Fibroblast of upper back skin (primary cell): ENCODE measurements at regions not wholly inside any gene's neighbourhood (a gene's known extent, or its start where the extent isn't known, plus 50 kb on each side); places are given as distances from the start of the nearest gene placed in this dataset.
"Not testable (repeated sequence)": the region's sequence is repeated elsewhere in the genome, so short reads cannot be mapped to it uniquely, and the experiment has no call there.

Source experiments
- DNase-seq: peaks from one replicate; pipeline ENCODE4 v3.0.0-alpha.2; 2013

DNA sequence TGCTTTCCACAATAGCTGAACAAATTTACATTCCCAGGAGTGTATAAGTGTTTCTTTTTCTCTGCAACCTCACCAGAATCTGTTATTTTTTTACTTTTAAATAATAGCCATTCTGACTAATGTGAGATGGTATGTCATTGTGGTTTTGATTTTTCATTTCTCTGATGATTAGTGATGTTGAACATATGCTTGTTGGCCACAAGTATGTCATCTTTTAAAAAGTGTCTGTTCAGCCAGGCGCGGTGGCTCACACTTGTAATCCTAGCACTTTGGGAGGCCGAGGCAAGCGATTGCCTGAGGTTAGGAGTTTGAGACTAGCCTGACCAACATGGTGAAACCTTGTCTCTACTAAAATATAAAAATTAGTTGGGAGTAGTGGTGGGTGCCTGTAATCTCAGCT is 619.3 kb downstream of the SI start:
- DNase-seq: peak; percentile 76

DNA sequence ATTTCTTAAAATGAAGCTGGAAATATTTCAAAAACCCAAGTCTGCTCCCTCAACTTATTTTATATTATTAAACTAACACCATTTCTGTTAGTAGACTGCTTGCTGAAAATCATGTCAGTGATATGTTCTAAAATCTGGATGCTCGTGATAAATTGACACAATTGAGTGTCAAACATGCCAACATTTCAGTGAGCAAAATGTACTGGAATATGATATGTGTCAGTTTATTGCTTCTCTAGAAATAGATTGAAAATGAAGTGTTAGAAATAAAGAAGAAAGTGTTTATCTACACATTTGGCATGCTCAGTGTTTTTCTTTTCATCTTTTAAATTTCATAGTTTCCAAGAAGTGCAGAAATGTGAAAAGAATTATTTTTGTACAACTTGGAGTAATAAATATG is 624.6 kb downstream of the SI start:
- no peak for DNase-seq

DNA sequence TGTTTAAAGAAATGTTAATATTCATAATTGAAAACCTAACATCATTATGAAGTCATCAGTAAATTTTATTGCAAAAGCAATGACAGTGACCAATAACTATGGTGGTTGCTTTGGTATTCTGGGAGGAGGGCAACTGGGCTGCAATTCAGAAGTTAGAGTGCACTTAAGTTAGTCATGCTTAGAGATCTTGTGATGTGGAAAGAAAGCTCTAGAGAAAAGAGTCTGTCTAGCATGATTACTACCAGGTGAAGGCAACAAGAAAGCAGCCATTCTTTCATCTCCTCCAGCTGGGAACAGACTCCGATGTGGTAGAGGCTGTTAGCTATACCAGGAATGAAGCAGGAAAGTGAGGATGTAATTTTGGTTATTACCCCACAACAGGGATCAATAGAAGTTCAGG is 625.6 kb downstream of the SI start:
- DNase-seq: peak; percentile 68

DNA sequence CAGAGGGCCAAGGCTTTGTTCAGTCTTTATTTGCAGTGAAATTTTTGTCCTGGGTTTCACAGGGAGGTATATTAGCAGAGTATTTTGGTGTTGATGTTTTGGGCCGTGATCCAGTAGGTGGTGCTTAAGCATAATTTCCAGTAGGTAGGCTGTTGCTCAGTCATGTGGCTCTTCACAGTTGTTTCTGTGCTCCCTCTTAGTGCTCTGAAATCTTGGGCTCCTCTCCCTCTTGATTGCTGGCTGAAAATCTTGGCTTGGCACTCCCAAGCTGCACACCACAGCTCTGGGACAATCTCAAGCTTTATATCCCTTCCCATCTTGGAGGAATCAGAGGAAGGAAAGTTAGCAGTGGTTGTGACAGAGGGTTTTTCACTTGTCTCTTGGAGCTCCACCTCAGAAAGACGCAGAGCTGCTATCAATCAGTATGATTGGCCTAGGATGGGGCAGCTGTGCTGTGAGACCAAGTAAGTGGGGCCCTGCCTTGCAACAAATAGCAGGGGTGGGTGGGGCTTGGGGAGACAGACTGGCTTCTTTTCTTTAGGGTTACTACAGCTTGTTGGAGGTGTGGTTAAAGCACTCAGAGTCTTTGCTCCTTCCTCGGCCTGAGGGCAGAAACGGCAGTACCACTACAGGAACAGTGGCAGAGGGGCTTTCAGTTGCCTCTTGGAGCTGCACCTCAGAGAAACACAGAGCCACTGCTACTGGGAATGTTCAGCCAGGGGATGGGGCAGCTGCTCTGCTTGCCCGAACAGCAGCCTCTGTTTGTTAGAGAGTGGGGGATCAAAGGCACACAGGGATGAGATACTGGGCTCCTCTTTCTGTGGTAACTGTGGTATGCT is 627.0 kb downstream of the SI start:
- DNase-seq: peak; percentile 11

DNA sequence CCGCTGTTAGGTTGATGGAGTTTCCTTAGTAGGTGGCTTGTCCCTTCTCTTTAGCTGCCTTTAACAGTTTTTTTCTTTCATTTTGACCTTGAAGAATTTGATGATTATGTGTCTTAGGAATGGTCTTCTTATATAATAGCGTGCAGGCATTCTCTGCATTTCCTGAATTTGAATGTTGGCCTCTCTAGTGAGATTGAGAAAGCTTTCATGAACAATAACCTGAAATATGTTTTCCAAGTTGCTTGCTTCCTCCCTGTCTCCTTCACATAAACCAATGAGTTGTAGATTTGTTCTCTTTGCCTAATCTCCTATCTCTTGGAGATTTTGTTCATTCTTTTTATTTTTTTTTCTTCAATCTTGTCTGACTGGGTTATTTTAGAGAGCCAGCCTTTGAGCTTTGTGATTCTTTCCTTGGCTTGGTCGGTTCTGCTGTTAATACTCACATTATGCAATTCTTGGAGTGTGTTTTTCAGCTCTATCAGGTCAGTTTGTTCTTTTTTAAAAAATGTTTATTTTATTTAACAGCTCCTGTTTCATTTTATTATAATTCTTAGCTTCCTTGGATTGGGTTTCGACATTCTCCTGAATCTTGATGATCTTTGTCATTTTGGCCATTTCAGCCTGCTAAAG is 627.9 kb downstream of the SI start:
- DNase-seq: peak; percentile 55

DNA sequence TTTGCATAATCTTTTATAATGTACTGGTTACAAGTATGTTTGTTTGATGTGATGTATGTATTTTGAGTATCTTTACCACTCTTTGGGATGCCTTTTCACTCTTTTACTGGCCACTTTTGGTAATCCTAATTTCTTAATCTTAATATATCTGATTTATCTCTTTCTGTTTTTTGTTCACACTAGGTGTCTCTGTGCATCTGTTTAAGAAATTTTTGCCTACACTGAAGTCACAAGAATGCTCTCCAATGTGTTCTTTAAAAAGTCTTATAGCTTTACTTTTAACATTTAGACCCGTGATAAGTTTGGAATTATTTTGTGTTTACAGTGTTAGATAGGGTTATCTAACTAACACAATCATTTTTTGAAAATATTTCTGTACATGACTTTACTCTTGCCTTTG is 659.1 kb downstream of the SI start:
- DNase-seq: no peak

DNA sequence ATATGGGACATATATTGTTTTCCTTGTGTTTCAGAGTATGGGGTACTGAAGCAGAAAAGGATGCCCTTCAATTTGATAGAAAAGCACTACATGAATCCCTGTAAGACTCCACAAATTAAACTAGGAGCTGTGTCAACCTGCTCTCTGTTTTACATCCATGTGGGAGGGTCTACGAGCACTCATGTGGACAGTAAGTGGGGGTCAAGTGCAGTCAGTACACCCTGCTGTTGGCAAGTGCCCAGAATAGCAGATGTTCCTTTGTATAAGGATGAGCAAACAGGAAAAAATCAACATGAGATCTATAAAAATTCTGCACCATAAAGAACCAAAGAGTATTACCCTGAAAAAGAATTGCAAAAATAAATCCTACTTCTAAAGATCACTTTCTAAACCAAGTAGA is 659.9 kb downstream of the SI start:
- peak; percentile 10 for DNase-seq

DNA sequence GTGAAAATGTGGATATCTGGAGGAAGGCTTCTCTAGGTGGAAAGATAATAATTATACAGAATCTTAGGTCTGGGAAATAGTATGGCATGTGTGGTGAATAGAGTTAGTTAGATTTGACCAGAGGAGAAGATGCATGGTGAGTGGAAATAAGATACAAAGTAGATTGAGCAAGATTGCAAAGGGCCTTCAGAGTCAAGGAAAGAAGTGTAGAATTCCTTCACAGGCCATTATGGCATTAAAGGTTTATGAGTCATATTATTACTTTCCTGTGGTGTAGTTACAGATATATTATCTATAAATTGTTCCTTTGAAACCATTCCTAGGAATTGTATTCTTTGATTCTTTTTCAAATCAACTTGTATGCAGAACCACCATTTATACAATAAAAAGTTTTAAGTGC is 660.3 kb downstream of the SI start:
- DNase-seq: peak; percentile 15

DNA sequence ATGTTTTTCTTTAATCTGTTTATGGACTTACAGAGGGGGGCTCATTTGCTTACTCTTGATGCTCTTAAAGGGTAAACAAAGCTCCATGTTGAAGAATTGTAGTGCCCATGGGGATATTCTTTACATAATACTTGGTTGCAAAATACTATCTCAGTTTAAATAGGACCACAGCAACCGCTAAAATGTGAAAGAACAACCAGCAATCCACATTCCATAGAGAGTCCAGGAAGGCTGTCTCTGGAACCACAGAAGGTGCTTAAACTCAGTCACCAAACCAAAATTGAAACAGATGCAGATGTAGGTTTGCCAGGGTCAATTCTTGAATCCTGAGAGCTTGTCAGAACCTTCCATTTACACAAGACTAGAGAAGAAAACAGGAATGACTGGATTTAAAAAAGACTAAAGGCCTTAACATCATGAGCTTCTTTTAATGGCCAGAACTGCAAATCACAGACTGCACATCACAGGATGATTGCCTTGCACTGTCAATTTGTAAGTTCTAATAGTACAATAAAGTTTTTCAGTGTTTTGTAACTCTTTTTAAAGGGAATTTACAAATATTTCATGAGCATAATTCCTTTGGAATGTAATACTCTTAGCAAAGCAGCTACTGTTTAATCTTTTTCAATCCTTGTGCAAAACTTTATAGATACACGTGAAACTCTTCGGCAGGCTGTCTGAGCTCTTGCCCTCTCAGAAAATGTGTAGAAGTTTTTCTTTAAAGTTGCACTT is 661.6 kb downstream of the SI start:
- peak; percentile 39 for DNase-seq

DNA sequence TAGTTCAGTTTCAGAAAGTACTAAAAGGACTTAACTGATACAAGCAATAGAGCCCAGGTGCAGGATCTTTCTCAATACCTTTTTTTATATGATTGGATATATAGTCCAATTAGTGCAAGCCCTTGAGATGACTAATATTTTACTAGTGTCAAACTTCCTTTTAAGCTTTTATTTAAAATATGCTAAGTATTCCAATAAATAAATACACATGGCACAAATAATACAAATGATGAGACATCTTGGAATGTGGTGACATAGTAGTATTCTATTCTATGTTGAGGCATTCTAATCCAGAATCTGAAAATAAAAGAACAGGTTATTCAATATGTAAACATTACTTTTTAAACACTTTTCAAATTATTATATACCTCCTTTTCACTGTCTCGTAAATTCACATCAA is 670.0 kb downstream of the SI start:
- no peak for DNase-seq

DNA sequence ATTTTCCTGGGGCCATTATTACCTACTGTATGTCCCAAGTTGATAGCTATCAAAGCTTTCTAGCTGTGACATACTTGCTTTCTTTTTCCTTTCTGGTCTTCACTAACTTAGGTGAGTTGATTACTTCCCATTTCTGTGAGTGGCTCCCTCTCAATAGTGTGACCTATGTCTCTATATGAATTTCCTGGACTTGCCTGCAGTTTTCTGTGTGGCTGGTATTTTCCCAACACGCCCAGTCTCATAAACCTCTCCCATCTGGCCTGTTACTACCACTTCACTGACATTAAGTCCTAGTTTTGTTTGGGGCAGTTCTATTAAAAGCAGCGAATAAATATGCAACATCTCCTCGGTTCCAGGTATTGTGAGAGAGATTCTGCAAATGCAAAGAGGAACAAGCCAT is 671.2 kb downstream of the SI start:
- DNase-seq: no peak

DNA sequence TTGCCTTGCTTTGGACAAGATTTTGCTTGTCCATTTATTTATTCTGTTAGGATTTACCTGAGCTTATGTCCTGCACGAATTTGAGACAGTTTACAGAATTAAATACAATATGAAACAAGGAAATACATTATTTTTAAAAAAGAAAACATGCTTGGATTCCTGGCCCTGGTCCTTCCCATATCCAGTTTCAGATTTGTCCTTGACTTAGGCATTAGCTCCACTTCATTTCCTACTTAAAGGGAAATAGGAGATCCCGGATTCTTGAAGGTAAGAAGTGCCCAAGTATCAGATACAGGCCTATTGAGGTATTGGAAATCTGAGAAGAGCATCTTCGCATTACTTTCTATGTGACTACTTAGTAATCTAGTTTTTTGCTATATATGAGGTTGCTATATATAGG is 672.0 kb downstream of the SI start:
- DNase-seq: no peak

DNA sequence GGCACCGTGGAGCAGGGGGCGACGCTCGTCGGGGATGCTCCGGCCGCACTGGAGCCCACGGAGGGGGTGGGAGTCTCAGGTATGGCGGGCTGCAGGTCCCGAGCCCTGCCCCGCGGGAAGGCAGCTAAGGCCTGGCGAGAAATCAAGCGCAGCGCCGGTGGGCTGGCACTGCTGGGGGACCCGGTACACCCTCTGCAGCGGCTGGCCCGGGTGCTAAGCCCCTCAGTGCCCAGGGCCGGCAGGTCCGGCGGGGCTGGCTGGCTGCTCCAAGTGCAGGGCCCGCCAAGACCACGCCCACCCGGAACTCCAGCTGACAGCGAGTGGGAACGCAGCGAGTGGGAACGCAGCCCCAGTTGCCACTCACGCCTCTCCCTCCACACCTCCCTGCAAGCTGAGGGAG is 676.4 kb downstream of the SI start:
- no peak for DNase-seq

DNA sequence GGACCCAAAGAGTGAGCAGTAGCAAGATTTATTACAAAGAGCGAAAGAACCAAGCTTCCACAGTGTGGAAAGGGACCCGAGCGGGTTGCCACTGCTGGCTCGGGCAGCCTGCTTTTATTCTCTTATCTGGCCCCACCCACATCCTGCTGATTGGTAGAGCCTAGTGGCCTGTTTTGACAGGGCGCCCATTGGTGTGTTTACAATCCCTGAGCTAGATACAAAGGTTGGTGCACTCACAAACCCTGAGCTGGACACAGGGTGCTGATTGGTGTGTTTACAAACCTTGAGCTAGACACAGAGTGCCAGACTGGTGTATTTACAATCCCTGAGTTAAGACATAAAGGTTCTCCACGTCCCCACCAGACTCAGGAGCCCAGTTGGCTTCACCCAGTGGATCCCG is 676.9 kb downstream of the SI start:
- DNase-seq: not testable (repeated sequence)

DNA sequence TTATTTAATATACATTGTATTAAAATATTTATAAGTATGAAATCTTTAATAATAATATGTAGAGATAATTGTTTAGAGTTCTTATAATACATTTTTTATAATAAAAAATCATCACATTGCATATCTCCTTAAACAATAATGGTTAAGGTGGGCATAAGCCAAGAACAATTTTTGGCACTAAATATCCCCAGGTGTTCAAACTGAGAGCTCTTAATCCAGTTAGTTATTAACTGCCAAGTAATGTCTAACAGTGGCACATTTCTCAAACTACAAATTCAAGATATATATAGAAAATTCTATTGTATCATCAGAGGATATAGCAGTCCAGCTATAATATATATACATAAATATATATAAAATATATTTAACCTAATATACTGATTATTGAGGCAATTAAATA is 680.8 kb downstream of the SI start:
- no peak for DNase-seq

DNA sequence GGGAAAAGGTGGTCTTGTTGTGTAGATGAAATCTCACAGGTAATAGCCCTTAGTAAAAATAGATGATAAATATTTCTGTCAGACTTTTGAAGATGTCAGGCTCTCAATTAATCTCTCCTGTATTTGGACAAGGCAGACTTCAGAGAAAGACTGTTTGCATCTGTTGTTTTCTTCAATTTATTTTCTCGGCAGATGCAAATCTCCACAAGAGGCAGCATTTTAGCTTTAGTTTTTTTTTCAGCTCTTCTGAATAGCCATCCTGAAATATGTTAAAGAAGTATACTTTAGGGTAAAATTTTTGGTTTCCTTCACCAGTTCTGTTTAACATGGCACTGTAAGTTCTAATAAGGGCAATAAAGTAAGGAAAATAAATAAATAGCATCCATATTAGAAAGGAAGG is 685.1 kb downstream of the SI start:
- DNase-seq: no peak

DNA sequence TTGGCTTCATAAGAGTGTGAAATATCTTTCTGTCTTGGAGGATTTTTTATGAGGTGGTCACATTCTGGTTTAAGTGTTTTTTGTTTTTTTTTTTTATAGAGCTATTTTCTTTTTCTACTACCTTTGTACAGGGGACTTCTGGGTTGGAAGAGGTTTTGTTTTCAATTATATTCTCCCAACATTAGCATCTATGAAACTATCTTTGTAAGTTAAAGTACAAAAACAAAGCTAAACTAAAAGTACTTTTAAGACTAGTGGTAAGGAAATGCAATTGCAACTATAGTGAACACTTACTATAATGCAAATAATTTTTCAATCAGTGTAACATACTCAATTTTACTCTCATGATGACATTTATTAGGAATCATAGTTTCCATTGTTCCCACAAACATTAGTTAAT is 688.2 kb downstream of the SI start:
- no peak for DNase-seq

DNA sequence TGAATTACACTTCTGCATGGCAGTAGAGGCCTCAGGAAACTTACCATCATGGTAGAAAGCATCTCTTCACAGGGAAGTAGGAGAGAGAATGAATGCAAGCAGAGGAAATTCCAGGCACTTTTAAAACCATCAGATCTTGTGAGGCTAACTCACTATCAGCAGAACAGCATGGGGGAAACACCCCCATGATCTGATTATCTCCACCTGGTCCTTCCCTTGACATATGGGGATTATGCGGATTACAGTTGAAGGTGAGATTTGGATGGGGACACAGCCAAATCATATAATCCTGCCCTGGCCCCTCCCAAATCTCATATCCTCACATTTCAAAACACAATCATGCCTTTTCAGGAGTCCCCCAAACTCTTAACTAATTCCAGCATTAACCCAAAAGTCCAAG is 691.1 kb downstream of the SI start:
- no peak for DNase-seq

DNA sequence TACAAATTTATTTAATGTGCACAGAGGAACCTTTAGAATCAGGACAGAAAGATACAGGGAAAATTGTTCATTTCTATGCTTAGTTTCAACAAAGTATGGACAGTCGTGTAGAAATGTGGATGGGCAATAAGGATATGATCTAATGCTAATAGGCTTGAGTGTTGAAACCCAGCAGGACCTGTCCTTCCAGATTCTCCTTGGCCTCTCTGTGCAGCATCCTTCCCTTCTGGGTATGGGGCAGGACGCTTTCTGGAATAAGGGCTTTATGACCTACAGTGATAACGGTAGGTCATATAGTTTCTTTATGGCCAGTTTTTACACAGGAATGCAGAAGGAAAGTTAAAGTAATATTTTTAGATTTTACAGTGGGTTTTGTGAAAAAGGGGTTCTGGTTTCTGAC is 698.1 kb downstream of the SI start:
- DNase-seq: no peak

DNA sequence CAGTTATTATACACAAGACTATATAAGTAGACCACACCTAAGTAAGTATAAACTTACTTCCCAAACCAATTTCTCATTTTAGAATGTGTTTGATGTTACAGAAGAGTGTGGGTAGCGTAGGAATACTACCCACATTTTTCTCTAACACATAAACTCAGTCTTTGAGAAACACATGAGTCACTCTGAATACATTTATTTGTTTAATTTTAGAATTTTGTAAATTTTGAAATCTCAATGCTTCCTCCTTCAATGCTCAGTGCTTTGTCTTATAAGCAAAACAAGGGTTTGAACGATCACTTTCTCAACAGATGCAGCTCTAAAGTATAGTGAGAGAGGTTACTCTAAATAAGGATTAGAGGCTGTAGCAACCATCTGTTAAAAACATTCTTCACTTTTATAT is 700.8 kb downstream of the SI start:
- no peak for DNase-seq

DNA sequence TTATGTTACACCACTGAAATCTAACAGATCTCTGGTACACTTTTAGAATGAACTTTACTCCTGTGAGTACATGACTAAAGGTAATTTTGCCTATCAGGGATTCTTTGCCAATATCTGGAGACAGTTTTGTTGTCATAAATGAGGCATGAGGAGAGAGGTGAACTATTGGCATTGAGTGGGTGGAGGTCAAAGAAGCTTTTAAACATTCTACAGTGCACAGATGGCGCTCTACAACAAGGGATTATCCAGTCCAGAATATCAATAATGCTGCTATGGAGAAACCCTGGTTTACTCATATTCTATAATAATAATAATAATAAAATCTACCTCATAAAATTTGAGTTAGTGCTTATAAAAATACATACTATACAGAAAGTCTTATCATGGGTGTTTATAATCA is 702.3 kb downstream of the SI start:
- DNase-seq: no peak

DNA sequence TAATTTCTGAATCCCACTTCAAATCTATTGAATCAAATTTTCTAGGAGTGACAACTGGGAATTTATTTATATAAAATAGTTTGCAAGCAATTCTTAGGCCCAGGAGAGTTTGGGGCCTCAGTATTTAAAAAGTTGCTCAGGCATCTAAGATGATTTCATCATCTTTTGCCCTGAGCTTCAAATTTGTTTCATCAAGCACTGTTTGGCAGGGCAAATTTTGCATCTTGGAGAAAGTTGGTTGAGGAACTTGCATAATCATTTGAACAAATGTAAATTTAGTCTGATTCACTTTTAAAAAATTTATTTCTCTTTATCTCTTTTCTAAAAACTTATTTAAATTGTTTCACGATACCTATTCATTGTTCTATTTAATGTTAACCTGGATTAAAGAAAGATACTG is 702.8 kb downstream of the SI start:
- DNase-seq: peak; percentile 26

DNA sequence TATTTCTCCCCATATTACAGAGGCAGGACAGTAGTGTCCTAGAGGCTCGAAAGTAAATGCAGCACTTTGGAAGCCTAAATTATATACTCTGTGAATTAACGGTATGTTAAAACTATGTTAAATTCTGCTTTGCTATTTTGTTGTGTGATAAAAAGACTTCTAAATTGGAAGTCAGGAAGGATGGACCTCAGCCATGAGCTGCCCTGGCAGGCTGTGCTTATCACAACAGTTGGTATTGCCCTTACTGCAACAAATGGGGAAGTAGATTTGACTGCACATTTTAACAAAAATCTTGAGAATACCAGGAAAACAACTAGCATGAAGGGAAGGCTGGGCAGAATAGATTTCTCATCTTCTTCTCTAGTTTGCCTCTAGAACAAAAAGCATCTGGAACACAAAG is 706.6 kb downstream of the SI start:
- no peak for DNase-seq

DNA sequence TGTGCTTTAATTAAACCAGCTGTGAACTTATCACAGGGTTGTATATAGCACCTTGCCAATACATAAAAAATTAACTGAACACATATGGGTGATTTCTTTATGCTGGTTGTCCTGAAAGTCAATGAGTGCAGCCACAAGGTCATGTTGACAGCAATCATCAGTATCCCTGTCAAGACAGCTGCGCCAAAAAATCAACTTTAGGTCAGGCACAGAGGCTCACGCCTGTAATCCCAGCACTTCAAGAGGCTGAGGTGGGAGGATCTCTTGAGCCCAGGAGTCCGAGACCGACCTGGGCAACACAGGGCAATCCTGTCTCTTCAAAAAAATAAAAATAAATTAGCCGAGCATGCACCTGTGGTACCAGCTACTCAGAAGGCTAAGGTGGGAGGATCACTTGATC is 707.3 kb downstream of the SI start:
- DNase-seq: no peak
